ENCODE measurements at regions not wholly inside any gene's neighbourhood (a gene's known extent, or its start where the extent isn't known, plus 50 kb on each side); places are given as distances from the start of the nearest gene placed in this dataset.

DNA sequence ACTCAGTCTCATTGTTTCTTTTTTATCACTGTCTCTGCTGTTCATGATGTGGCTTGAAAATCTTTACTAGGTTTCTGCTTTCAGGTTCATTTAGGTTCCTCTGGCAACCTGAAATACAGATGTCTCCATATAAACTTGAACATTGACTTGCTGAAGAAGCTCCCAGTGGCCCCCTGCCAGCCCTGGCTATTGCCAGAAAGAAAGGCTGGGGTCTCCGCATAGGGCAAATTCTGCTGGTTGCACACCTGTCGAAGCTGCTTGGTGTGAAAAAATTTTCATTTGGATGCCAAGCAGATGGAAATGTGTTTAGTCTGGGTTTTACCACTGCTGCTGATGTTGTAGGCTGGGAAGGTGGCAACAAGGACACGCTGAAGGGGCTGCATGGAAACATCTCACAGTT is 826.7 kb upstream of the GHITM start:
- no peak overlapping the region for H2AFZ ChIP-seq (ENCODE audit: low read length)
- no peaks in the 10 kb centered on the region for H3K27me3 ChIP-seq (replicated peaks; ENCODE audit: insufficient read depth, low read length)
- H3F3A ChIP-seq (ENCODE audit: insufficient read depth, low read length), result no peaks in the 10 kb centered on the region
- H3K4me3 ChIP-seq (ENCODE audit: low read length), result no peak overlapping the region
- H3K4me2 ChIP-seq (ENCODE audit: low read depth, low read length), result no peak overlapping the region
- TF ChIP-seq EZH2 (optimal IDR thresholded peaks at IDR 0.05; ENCODE audit: low read depth, low read length) (no peak), EZH2phosphoT487 (IDR thresholded peaks at IDR 0.05; ENCODE audit: low read length) (no peak)
- TF ChIP-seq, protein P1, sequence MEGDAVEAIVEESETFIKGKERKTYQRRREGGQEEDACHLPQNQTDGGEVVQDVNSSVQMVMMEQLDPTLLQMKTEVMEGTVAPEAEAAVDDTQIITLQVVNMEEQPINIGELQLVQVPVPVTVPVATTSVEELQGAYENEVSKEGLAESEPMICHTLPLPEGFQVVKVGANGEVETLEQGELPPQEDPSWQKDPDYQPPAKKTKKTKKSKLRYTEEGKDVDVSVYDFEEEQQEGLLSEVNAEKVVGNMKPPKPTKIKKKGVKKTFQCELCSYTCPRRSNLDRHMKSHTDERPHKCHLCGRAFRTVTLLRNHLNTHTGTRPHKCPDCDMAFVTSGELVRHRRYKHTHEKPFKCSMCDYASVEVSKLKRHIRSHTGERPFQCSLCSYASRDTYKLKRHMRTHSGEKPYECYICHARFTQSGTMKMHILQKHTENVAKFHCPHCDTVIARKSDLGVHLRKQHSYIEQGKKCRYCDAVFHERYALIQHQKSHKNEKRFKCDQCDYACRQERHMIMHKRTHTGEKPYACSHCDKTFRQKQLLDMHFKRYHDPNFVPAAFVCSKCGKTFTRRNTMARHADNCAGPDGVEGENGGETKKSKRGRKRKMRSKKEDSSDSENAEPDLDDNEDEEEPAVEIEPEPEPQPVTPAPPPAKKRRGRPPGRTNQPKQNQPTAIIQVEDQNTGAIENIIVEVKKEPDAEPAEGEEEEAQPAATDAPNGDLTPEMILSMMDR (IDR thresholded peaks at IDR 0.05; ENCODE audit: low read length), result no peak
- H3K36me3 ChIP-seq (replicated peaks; ENCODE audit: insufficient read depth, low read length), result no peaks in the 10 kb centered on the region
- H3K4me1 ChIP-seq (ENCODE audit: low read length), result no peaks in the 10 kb centered on the region
- DNase-seq, result no peak
- no peaks in the 10 kb centered on the region for H4K20me1 ChIP-seq (ENCODE audit: insufficient read depth, low read length)
- H3K9me3 ChIP-seq (replicated peaks; ENCODE audit: insufficient read depth, low read length), result no peaks in the 10 kb centered on the region
- H3K9me2 ChIP-seq (replicated peaks; ENCODE audit: insufficient read depth, low read length), result no peaks in the 10 kb centered on the region
- no peak overlapping the region for H3K27ac ChIP-seq (ENCODE audit: low read length)
- no peaks in the 10 kb centered on the region for H3K79me2 ChIP-seq (ENCODE audit: low read length)
- H3K9ac ChIP-seq (ENCODE audit: low read length), result no peak overlapping the region

DNA sequence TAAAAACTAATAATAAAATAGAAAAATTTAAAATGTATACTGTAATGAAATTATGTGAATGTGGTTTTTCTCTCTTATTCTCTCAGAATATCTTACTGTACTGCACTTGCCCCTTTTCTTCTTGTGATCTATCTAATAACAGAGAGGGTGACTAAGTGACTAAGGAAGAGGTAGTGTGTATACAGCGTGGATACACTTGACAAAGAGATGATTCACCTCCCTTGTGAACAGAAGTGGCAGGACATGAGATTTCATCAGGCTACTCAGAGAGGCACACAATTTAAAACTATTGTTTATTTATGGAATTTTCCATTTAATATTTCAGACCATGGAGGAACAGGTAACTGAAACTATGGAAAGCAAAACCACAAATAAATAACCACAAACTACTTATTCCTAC is 806.6 kb upstream of the GHITM start:
- Histone ChIP-seq H3F3A (ENCODE audit: insufficient read depth, low read length) (no peaks in the 10 kb centered on the region), H3K4me1 (ENCODE audit: low read length) (no peaks in the 10 kb centered on the region), H3K9me2 (replicated peaks; ENCODE audit: insufficient read depth, low read length) (no peaks in the 10 kb centered on the region), H3K27me3 (replicated peaks; ENCODE audit: insufficient read depth, low read length) (no peaks in the 10 kb centered on the region), H3K79me2 (ENCODE audit: low read length) (no peaks in the 10 kb centered on the region), H3K36me3 (replicated peaks; ENCODE audit: insufficient read depth, low read length) (no peaks in the 10 kb centered on the region), H3K27ac (ENCODE audit: low read length) (no peak overlapping the region), H3K9me3 (replicated peaks; ENCODE audit: insufficient read depth, low read length) (no peaks in the 10 kb centered on the region), H2AFZ (ENCODE audit: low read length) (no peak overlapping the region), H3K9ac (ENCODE audit: low read length) (no peak overlapping the region), H3K4me3 (ENCODE audit: low read length) (no peak overlapping the region), H3K4me2 (ENCODE audit: low read depth, low read length) (no peak overlapping the region), H4K20me1 (ENCODE audit: insufficient read depth, low read length) (no peaks in the 10 kb centered on the region)
- TF ChIP-seq EZH2phosphoT487 (IDR thresholded peaks at IDR 0.05; ENCODE audit: low read length) (no peak), EZH2 (optimal IDR thresholded peaks at IDR 0.05; ENCODE audit: low read depth, low read length) (no peak)
- TF ChIP-seq, protein P1 (IDR thresholded peaks at IDR 0.05; ENCODE audit: low read length), result no peak
- no peak for DNase-seq

DNA sequence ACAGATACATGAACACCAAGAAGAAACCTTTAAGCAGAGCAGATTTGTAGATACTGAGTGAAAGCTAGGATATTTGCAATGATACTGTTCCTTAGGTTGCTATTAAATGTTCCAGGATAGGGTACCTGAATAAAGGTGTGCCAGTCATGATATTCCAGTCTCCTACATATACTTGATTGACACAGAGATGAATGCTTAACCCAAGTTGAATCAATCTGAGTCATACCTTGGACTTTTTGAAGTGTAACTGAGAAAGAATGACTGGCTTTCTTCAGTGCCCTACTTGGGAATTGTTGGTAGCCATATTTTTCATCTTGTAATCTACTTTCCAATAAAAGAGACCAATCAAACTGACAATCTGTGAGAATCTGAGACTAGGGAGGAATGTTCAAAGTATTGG is 805.7 kb upstream of the GHITM start:
- no peaks in the 10 kb centered on the region for H3K27me3 ChIP-seq (replicated peaks; ENCODE audit: insufficient read depth, low read length)
- H4K20me1 ChIP-seq (ENCODE audit: insufficient read depth, low read length), result no peaks in the 10 kb centered on the region
- H3K4me1 ChIP-seq (ENCODE audit: low read length), result no peaks in the 10 kb centered on the region
- H3K27ac ChIP-seq (ENCODE audit: low read length), result no peak overlapping the region
- H3K79me2 ChIP-seq (ENCODE audit: low read length), result no peaks in the 10 kb centered on the region
- no peaks in the 10 kb centered on the region for H3K9me2 ChIP-seq (replicated peaks; ENCODE audit: insufficient read depth, low read length)
- no peaks in the 10 kb centered on the region for H3K36me3 ChIP-seq (replicated peaks; ENCODE audit: insufficient read depth, low read length)
- DNase-seq, result no peak
- H3K4me2 ChIP-seq (ENCODE audit: low read depth, low read length), result no peak overlapping the region
- no peak for TF ChIP-seq EZH2 (optimal IDR thresholded peaks at IDR 0.05; ENCODE audit: low read depth, low read length)
- TF ChIP-seq EZH2phosphoT487 (IDR thresholded peaks at IDR 0.05; ENCODE audit: low read length), result no peak
- no peaks in the 10 kb centered on the region for H3K9me3 ChIP-seq (replicated peaks; ENCODE audit: insufficient read depth, low read length)
- H3K4me3 ChIP-seq (ENCODE audit: low read length), result no peak overlapping the region
- no peak overlapping the region for H2AFZ ChIP-seq (ENCODE audit: low read length)
- no peak overlapping the region for H3K9ac ChIP-seq (ENCODE audit: low read length)
- no peaks in the 10 kb centered on the region for H3F3A ChIP-seq (ENCODE audit: insufficient read depth, low read length)

DNA sequence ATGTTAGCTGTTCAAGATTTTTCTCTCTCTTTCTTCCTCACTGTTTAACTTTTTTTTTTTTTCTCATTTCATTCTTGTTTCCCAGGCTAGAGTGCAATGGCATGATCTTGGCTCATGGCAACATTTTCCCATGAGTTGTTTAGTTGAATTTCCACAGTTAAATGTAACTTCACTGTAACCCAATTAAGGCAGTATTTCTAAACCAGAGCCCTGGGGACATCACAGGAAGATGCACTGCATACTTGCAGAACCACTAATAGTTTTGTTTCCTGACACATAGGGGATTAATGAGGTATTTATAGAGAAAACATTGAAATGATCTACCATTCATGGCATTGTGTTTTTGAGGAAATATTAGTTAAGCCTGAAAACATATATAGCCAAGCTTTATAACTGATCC is 795.6 kb upstream of the GHITM start:
- H3K9me2 ChIP-seq (replicated peaks; ENCODE audit: insufficient read depth, low read length), result no peaks in the 10 kb centered on the region
- no peaks in the 10 kb centered on the region for H3K36me3 ChIP-seq (replicated peaks; ENCODE audit: insufficient read depth, low read length)
- TF ChIP-seq EZH2phosphoT487 (IDR thresholded peaks at IDR 0.05; ENCODE audit: low read length) (no peak), EZH2 (optimal IDR thresholded peaks at IDR 0.05; ENCODE audit: low read depth, low read length) (no peak)
- TF ChIP-seq, protein P1 (IDR thresholded peaks at IDR 0.05; ENCODE audit: low read length), result no peak
- no peaks in the 10 kb centered on the region for H3K9me3 ChIP-seq (replicated peaks; ENCODE audit: insufficient read depth, low read length)
- no peak overlapping the region for H3K4me2 ChIP-seq (ENCODE audit: low read depth, low read length)
- H3K4me3 ChIP-seq (ENCODE audit: low read length), result no peak overlapping the region
- no peaks in the 10 kb centered on the region for H3F3A ChIP-seq (ENCODE audit: insufficient read depth, low read length)
- no peak overlapping the region for H3K27ac ChIP-seq (ENCODE audit: low read length)
- H3K9ac ChIP-seq (ENCODE audit: low read length), result no peak overlapping the region
- no peak for DNase-seq
- no peaks in the 10 kb centered on the region for H3K27me3 ChIP-seq (replicated peaks; ENCODE audit: insufficient read depth, low read length)
- H4K20me1 ChIP-seq (ENCODE audit: insufficient read depth, low read length), result no peaks in the 10 kb centered on the region
- no peak overlapping the region for H2AFZ ChIP-seq (ENCODE audit: low read length)
- no peaks in the 10 kb centered on the region for H3K4me1 ChIP-seq (ENCODE audit: low read length)
- H3K79me2 ChIP-seq (ENCODE audit: low read length), result no peaks in the 10 kb centered on the region

Measured in MM.1S (cell line).